ENCODE measurements at regions not wholly inside any gene's neighbourhood (a gene's known extent, or its start where the extent isn't known, plus 50 kb on each side); places are given as distances from the start of the nearest gene placed in this dataset.
"Not testable (repeated sequence)": the region's sequence is repeated elsewhere in the genome, so short reads cannot be mapped to it uniquely, and the experiment has no call there.

GRCh38 chr1:147072482-147073432 is 99.5 kb downstream of the PRKAB2 start:
- DNase-seq: no peak
- in situ Hi-C loops (cut with HindIII; ENCODE audit: low pct_ligation_motif_present, low pct_unique_long_range_greater_than_20kb, low sequenced_read_pairs): no loop called here

- DNase-seq: no peak
- in situ Hi-C loops (cut with HindIII; ENCODE audit: low pct_ligation_motif_present, low pct_unique_long_range_greater_than_20kb, low sequenced_read_pairs): no loop called here
Observed at GRCh38 chr1:147071142-147071541, 101.1 kb downstream of the PRKAB2 start.

- no peak for DNase-seq
- in situ Hi-C loops (cut with HindIII; ENCODE audit: low pct_ligation_motif_present, low pct_unique_long_range_greater_than_20kb, low sequenced_read_pairs): no loop called here
Observed at GRCh38 chr1:147062956-147063355, 109.3 kb downstream of the PRKAB2 start.

GRCh38 chr1:147061880-147062279 is 110.4 kb downstream of the PRKAB2 start:
- DNase-seq: not testable (repeated sequence)

GRCh38 chr1:147053269-147053668 is 115.1 kb downstream of the NBPF12 start:
- in situ Hi-C loops (cut with HindIII; ENCODE audit: low pct_ligation_motif_present, low pct_unique_long_range_greater_than_20kb, low sequenced_read_pairs): no loop called here
- no peak for DNase-seq

More at GRCh38 chr1:147061880-147062279, 110.4 kb downstream of the PRKAB2 start:
- in situ Hi-C loops (cut with HindIII; ENCODE audit: low pct_ligation_motif_present, low pct_unique_long_range_greater_than_20kb, low sequenced_read_pairs): not testable (repeated sequence)

GRCh38 chr1:147052677-147053076 is 114.6 kb downstream of the NBPF12 start:
- in situ Hi-C loops (cut with HindIII; ENCODE audit: low pct_ligation_motif_present, low pct_unique_long_range_greater_than_20kb, low sequenced_read_pairs): no loop called here
- no peak for DNase-seq

GRCh38 chr1:147052143-147052542 is 114.0 kb downstream of the NBPF12 start:
- DNase-seq: no peak
- in situ Hi-C loops (cut with HindIII; ENCODE audit: low pct_ligation_motif_present, low pct_unique_long_range_greater_than_20kb, low sequenced_read_pairs): no loop called here

- in situ Hi-C loops (cut with HindIII; ENCODE audit: low pct_ligation_motif_present, low pct_unique_long_range_greater_than_20kb, low sequenced_read_pairs): no loop called here
- no peak for DNase-seq
Observed at GRCh38 chr1:147051136-147051535, 113.0 kb downstream of the NBPF12 start.

GRCh38 chr1:147050654-147051053 is 112.5 kb downstream of the NBPF12 start:
- DNase-seq: no peak
- in situ Hi-C loops (cut with HindIII; ENCODE audit: low pct_ligation_motif_present, low pct_unique_long_range_greater_than_20kb, low sequenced_read_pairs): no loop called here

GRCh38 chr1:147046863-147047394 is 108.8 kb downstream of the NBPF12 start:
- DNase-seq; in situ Hi-C loops (cut with HindIII; ENCODE audit: low pct_ligation_motif_present, low pct_unique_long_range_greater_than_20kb, low sequenced_read_pairs): not testable (repeated sequence)

GRCh38 chr1:147046189-147046862 is 108.2 kb downstream of the NBPF12 start:
- in situ Hi-C loops (cut with HindIII; ENCODE audit: low pct_ligation_motif_present, low pct_unique_long_range_greater_than_20kb, low sequenced_read_pairs): no loop called here
- DNase-seq: no peak

Data from ACHN (cell line).